Activated CD8-positive, alpha-beta memory T cell treated with anti-CD3 and anti-CD28 coated beads, Interleukin-2, amount 50 U/mL, for 48 hours (primary cell): ENCODE measurements at regions not wholly inside any gene's neighbourhood (a gene's known extent, or its start where the extent isn't known, plus 50 kb on each side); places are given as distances from the start of the nearest gene placed in this dataset.
A peak's percentile ranks its signal among the peaks of the same experiment; 100 is the strongest.
"Not testable (repeated sequence)": the region's sequence is repeated elsewhere in the genome, so short reads cannot be mapped to it uniquely, and the experiment has no call there.

Experiments
- DNase-seq: peaks from one replicate; pipeline ENCODE4 v3.0.0-alpha.2; 2020

DNA sequence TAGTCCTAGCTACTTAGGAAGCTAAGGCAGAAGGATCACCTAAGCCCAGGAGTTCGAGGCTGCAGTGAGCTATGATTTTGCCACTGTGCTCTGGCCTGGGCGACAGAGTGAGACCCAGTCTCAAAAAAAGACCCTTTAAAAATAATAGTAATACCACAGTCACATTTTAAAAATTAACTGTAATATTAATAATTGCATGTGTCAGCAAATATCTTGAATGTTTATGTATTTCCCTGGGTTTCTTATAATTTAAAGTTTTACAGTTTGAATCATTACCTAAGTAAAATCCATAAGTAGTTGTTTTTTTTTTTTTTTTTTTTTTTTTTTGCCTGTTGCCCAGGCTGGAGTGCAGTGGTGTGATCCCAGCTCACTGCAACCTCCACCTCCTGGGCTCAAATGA lies 69.2 kb downstream of the LYZL2 start:
- no peak for DNase-seq

GRCh38 chr10:30559180-30559579 lies 70.4 kb downstream of the LYZL2 start:
- DNase-seq: no peak

DNA sequence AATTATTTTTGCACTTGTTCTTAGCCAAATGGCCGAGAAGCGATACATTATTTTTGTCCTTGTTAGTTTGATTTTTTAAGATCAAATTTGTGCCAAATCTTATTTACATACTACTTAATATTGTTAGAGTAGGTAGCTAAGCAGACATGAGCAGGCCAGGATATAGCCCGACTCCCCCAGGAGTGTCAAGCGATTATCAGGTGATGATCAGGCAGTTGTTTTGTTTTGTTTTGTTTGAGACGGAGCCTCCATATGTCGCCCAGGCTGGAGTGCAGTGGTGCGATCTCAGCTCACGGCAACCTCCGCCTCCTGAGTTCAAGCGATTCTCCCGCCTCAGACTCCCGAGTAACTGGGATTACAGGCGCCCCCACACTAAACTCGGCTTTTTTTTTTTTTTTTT lies 71.1 kb downstream of the LYZL2 start:
- no peak for DNase-seq

DNA sequence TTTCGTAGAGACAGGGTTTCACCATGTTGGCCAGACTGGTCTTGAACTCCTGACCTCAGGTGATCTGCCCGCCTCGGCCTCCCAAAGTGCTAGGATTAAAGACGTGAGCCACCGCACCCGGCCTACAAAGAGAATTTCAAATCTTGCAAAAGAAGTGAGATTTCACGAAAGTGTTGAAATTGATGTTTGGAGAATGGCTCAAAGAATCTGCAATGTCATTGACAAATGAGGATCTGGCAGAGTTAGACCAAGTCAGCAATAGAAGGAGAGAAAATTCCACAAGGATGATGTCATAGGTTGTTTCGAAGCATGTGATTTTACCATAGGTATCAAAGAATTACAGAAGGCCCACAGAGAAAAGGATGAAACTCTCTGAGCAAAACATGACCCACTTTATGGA lies 71.7 kb downstream of the LYZL2 start:
- DNase-seq: no peak

- DNase-seq: no peak
These were observed 73.4 kb downstream of the LYZL2 start for GRCh38 chr10:30556189-30556588.

GRCh38 chr10:30555465-30555864 lies 74.1 kb downstream of the LYZL2 start:
- DNase-seq: no peak

DNA sequence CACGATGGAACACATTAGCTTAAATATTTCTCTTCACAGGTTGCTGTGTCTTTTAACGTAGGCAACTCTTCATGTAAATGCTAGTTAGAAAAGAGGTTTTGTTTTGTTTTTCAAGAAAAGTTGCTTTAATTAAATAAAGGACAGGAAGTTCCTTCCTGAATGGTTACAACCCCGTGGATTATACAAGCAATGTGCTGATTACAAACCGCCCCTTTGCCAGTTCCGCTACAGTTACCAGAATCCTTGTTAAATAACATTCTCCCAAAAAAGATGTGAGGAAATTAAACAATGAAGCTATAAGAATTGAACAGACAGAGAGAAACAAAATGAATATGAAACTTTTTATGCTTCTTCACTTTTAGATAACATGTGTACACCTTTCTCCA lies 75.1 kb downstream of the LYZL2 start:
- no peak for DNase-seq

DNA sequence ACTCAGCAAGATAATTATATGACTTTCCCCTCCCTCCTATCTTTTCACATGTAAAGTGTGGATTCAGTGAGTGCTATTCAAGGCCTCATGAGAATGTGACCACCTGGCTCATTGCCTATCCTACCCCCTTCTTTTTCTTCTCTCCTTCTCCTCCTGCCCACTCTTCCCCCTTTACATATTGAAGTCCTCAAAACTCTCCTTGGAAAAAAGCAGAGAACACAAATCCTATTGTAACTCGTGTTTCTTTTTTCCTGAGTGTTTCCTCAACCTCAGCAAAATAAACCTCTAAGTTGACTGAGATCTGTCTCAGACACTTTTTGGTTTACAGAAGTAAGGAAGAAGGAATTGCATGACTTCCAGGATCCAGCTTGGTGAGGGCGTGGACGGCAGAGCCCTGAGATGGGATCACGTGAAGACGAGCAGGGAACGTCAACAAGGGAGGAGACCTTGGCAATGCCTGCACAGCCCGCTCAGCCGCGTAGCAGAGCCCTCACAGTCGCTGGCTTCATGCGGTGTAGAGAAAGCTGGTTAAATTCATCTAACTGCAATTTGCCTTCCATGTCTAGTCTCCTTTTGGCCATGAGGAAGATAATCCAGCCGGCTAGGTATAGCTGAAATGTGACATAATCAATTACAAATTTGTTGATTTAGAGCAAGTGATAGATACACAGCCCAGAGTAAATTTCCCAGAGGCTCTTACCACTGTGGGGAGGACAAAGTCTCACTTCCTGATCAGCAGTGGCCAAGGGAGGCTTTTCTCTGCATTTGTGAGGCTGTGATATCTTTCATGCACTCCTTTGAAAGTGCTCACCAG lies 75.7 kb downstream of the LYZL2 start:
- no peak for DNase-seq

DNA sequence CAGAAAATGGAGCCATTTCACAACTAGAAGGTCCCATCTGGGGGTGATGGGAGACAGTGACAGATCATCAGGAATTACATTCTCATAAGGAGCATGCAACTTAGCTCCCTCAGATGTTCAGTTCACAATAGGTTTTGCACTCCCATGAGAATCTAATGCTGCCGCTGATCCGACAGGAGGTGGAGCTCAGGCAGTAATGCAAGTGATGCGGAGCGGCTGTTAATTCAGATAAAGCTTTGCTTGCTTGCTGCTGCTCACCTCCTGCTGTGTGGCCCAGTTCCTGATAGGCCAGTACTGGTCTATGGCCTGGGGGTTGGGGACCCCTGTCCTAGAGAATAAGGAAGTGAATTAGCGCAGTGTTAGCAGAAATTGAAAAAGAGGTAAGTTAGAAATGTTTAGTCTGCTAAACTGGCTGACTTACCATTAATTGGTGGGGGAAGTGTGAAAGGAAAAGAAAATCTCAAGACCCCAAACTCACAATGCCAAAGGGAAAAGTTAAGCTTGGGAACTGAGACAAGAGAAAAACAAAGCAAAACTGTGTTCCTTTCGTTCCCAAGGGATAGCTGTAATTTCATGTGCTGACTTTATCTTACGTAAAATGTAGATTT lies 76.4 kb downstream of the LYZL2 start:
- DNase-seq: no peak

- no peak for DNase-seq
These were observed 78.4 kb downstream of the LYZL2 start for GRCh38 chr10:30550967-30551815.

DNA sequence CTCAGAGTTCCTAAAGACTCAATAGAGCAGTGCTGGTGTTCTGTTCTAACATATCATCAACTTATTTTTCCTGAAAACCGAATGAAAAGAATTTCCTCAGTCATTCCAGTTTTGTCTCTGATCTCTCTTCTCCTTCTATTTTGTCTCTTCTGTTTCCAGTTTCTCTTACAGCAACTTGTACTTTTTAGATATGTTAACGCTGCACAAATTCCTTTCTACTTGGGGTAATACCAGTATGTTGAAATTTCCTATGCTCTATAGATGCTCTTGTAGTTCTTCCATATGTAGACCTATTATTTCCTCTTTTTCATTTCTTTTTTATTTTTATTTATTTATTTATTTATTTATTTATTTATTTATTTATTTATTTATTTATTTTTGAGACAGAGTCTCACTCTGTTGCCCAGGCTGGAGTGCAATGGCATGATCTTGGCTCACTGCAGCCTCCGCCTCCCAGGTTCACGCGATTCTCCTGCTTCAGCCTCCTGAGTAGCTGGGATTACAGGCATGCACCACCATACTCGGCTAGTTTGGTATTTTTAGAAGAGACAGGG lies 80.3 kb downstream of the LYZL2 start:
- DNase-seq: not testable (repeated sequence)

- no peak for DNase-seq
These were observed 83.0 kb downstream of the LYZL2 start for GRCh38 chr10:30546511-30546910.

GRCh38 chr10:30542895-30543288 lies 86.7 kb downstream of the LYZL2 start:
- DNase-seq: no peak

- no peak for DNase-seq
These were observed 87.3 kb downstream of the LYZL2 start for GRCh38 chr10:30542001-30542894.

DNA sequence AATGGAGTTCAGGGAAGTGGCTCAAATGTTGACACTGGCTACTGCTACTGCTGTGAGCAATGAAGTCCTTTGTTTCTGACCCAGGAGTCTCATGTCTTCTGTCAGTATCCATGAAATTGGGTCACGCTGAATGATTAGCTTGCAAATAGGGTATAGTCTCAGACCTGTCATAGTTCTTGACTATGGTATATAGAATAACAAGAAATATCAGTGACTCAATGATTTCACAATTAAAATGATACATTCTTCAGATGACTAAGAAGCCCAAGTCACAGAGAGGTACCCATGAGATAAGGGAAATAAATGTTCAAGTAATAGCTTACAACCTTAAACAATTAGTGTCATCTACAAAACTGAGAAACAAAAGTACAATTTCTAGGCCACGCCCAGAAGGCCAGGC lies 89.3 kb downstream of the LYZL2 start:
- DNase-seq: no peak

DNA sequence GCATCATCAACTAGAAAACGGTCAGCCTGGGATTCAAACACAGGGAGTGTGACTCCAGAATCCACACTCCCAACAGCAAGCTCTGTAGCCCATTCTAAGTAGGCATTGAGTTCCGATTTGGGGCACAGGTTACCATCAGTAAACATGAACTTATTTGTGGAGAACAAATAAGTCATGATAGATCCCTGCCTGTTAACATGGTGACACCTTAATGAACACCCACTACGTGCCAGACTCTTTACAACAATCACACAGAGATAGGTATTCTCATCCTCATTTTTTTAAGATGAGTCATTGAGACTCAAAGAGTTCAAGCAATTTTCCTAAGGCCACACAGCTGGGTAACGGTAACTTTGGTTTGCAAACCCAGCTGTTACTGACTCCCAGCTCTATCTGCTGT lies 91.5 kb downstream of the LYZL2 start:
- DNase-seq: no peak

GRCh38 chr10:30537586-30537985 lies 92.0 kb downstream of the LYZL2 start:
- DNase-seq: no peak

DNA sequence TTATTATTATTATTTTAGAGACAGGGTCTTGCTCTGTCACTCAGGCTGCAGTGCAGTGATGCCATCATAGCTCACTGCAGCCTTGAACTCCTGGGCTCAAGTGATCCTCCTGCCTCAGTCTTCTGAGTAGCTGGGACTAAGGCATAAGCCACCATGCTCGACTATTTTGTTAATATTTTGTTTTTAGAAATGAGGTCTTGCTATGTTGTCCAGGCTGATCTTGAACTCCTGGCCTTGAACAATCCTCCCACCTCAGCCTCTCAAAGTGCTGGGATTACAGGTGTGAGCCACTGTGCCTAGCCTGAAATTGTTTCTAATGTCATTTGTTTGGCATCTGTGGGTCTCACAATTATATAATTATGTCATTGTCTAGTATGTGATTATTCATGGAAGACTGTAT lies 92.4 kb downstream of the LYZL2 start:
- DNase-seq: not testable (repeated sequence)

GRCh38 chr10:30536578-30536977 lies 93.0 kb downstream of the LYZL2 start:
- no peak for DNase-seq

DNA sequence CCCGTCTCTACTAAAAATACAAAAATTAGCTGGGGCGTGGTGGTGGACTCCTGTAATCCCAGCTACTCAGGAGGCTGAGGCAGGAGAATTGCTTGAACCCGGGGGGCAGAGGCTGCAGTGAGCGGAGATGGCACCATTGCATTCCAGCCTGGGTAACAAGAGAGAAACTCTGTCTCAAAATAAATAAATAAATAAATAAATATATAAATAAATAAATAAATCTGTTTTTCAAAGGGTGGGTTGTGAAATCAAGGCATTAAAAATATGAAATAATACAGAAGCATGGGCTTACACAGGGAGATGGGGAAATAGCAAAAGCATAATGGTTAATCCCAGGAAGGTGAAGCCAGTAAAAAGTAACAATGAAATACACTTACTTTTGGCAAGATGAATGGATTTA lies 93.9 kb downstream of the LYZL2 start:
- no peak for DNase-seq

DNA sequence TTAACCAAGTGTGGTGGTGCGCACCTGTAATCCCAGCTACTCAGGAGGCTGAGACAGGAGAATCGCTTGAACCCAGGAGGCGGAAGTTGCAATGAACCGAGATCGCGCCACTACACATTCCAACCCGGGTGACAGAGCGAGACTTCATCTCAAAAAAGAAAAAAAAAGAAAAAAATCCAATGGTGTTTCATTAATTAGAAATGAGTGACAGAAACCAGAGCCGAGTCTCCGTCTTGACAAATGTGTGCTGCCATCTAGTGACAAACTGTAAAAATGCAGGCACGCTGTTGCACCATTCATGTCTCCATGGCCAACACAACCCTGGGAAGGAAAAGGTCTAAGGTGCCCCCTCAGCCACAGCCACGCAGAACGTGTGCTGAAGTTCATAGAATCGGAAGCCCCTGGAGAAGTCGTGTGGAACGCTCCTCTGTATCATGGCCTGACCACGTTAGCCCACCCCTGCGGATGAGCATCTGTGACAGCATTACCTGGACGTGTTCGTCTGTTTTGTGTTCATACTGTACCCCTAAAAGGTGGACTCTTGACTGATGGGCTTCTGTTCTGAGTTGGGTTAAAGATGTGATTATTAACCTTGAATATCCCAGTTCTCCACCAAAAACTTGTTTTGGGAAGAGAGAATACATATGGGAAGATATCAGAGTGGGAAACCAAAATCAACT lies 94.9 kb downstream of the LYZL2 start:
- peak; percentile 78 for DNase-seq
